ENCODE measurements at regions not wholly inside any gene's neighbourhood (a gene's known extent, or its start where the extent isn't known, plus 50 kb on each side); places are given as distances from the start of the nearest gene placed in this dataset.

DNA sequence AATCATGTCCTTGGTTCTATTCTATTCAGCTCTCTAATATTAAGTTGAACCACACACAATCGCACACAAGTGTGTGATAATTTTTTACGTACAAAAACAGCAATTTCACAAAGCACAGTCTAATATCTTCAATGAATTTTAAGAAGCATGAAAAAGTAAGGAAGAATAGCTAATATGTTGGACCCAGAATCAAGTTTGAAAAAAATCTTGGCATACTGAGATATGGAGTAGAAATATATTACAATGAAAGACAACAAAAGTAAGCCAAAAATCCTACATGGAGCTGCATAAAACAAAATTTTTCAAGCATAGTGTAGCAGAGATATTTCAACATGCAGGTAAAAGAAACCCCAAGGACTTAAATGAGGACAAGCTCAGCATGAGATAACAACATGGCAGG lies 219.1 kb upstream of the RND3 start:
- H3K4me3 ChIP-seq (ENCODE audit: low read depth, low read length) = no peak overlapping the region
- TF ChIP-seq, protein P1, sequence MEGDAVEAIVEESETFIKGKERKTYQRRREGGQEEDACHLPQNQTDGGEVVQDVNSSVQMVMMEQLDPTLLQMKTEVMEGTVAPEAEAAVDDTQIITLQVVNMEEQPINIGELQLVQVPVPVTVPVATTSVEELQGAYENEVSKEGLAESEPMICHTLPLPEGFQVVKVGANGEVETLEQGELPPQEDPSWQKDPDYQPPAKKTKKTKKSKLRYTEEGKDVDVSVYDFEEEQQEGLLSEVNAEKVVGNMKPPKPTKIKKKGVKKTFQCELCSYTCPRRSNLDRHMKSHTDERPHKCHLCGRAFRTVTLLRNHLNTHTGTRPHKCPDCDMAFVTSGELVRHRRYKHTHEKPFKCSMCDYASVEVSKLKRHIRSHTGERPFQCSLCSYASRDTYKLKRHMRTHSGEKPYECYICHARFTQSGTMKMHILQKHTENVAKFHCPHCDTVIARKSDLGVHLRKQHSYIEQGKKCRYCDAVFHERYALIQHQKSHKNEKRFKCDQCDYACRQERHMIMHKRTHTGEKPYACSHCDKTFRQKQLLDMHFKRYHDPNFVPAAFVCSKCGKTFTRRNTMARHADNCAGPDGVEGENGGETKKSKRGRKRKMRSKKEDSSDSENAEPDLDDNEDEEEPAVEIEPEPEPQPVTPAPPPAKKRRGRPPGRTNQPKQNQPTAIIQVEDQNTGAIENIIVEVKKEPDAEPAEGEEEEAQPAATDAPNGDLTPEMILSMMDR (IDR thresholded peaks at IDR 0.05; ENCODE audit: low read depth, low read length, missing control alignments) = no peak
- no peak for DNase-seq (ENCODE audit: low read depth)

DNA sequence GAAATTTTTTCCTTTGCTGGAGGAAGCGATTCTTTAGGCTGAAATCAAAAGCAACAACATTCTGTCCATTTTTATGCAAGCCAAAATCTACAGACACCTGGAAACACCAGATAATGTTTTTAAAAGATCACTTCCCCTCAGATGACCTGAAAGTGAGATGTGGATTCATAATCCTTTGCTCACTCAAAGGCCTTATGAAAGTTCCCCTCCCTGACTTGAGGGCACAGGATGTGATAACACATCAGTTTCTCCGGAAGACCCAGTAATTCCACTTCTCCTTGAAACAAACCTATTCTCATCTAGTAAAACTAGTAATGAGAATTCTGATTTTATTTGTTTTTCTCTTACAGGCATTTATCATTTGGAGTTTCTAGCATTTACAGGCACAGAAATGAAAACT lies 218.3 kb upstream of the RND3 start:
- TF ChIP-seq, protein P1 (IDR thresholded peaks at IDR 0.05; ENCODE audit: low read depth, low read length, missing control alignments) = no peak
- no peak overlapping the region for H3K4me3 ChIP-seq (ENCODE audit: low read depth, low read length)

DNA sequence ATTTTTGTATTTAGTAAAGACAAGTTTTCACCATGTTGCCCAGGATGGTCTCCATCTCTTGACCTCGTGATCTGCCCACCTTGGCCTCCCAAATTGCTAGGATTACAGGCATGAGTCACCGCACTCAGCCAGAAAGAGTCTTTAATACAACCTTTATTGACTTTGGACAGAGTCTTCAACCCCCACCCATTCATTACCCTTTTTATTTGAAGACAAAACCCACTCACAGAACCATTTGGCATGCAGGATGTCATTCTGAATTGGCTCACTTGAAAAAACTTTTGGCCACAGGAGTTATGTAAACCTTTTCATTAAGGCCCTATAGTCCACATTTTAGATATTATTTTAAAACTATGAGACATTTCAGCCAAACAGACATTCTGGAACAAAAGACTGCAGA lies 217.9 kb upstream of the RND3 start:
- no peak overlapping the region for H3K4me3 ChIP-seq (ENCODE audit: low read depth, low read length)
- no peak for DNase-seq (ENCODE audit: low read depth)
- TF ChIP-seq, protein P1 (IDR thresholded peaks at IDR 0.05; ENCODE audit: low read depth, low read length, missing control alignments) = no peak

More for the DNA sequence above, 218.3 kb upstream of the RND3 start:
- DNase-seq (ENCODE audit: low read depth) = peak; percentile 8

DNA sequence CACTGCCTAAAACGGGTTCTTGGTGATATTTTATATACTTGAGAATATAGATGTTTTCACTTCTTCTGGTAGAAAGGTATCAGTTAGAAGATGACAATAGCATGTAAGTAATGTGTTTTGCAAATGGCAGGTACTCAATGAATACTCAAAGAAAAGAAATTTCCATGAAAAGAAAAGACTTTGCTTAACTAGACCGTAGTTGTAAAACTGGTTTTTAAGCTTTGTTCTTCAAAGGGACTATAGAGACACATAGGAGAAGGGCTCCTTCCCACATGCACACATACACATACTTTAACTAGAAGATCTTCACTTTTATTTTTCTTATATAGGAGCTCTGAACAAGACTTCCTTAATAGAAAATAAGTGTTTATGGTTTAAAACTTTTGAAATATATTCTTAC lies 215.3 kb upstream of the RND3 start:
- no peak for DNase-seq (ENCODE audit: low read depth)
- no peak overlapping the region for H3K4me3 ChIP-seq (ENCODE audit: low read depth, low read length)
- TF ChIP-seq, protein P1 (IDR thresholded peaks at IDR 0.05; ENCODE audit: low read depth, low read length, missing control alignments) = no peak

DNA sequence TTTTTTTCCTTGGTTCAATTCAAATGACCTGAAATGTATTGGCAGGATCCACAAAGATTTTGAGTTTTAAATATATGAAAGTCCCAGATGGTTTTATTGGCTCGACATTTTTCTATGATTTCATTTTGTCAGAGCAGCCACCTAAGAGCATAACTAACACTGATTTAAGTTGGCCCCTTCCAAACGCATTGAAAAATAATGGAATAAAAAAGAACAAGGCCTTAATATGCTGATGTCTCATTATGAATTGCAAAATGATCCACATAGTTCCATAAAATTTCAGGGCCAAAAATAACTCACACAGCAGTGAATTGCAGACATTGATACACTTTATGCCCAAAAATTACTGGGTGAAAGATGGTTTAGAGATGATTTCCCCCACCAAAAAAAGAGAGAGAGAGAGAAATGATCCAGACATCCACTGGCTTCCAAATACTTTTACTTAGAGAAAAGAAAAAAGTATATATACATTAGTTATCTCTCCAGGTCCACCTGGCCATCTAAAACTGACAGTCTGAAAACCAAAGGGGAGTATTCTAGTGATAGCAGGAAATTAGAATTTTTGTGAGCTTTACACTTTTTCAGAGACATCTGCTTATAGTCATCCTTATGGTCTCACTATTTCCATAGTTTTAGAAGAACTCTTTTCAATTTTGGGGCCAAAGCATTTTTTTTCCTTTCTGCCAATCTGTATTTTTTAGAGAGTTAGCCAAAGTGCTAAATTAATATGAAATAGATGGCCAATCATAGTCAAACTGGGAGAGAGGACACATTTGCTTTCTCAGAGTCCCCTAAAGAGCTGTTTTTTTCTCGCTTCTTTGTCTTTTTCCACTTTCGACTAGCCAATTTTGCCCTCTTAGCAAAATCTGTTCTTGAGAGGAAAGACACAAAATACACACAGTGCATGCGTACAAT lies 213.5 kb upstream of the RND3 start:
- no peak for DNase-seq (ENCODE audit: low read depth)
- no peak overlapping the region for H3K4me3 ChIP-seq (ENCODE audit: low read depth, low read length)
- TF ChIP-seq, protein P1 (IDR thresholded peaks at IDR 0.05; ENCODE audit: low read depth, low read length, missing control alignments) = no peak

DNA sequence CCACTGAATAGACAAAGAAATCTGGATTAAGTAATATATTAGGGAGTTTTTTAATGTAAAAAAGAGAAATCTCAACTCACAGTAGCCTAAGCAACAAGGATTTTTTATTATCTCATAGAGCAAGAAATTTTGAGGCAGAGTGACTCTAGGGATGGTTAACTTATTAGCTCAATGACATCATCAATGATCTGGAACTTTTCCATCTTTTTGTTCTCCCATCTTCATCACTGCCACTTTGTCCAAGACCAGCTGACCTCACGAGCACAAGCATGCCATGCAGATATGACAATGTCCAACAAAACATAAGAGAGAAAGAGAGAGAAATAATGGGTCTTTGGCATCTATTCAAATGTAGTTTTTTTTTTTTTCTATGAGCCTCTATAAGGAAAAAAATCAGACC lies 211.8 kb upstream of the RND3 start:
- no peak for DNase-seq (ENCODE audit: low read depth)
- TF ChIP-seq, protein P1 (IDR thresholded peaks at IDR 0.05; ENCODE audit: low read depth, low read length, missing control alignments) = no peak
- H3K4me3 ChIP-seq (ENCODE audit: low read depth, low read length) = no peak overlapping the region

All from GM12864 (cell line).